ENCODE measurements at regions not wholly inside any gene's neighbourhood (a gene's known extent, or its start where the extent isn't known, plus 50 kb on each side); places are given as distances from the start of the nearest gene placed in this dataset.

DNA sequence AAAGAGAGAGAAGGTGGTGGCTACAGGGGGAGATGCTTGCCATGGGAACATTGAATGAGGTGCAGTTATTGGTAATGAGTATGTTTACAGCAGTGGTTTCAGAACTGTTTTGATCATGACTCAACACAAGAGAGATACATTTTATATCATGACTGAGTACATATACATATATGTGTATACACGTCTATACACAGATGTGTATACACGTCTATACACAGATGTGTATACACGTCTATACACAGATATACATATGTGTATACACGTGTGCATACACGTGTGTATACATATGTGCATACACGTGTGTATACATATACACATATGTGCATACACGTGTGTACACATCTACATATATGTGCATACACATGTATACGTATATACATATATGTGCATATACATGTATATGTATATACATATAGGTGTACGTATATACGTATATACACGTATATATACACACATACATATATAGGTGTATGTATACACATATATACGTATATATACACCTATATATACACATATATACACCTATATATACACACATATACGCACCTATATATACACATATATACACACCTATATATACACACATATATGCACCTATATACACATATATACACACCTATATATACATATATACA lies 518.5 kb downstream of the TSN start (continued):
- TF ChIP-seq, protein P1, sequence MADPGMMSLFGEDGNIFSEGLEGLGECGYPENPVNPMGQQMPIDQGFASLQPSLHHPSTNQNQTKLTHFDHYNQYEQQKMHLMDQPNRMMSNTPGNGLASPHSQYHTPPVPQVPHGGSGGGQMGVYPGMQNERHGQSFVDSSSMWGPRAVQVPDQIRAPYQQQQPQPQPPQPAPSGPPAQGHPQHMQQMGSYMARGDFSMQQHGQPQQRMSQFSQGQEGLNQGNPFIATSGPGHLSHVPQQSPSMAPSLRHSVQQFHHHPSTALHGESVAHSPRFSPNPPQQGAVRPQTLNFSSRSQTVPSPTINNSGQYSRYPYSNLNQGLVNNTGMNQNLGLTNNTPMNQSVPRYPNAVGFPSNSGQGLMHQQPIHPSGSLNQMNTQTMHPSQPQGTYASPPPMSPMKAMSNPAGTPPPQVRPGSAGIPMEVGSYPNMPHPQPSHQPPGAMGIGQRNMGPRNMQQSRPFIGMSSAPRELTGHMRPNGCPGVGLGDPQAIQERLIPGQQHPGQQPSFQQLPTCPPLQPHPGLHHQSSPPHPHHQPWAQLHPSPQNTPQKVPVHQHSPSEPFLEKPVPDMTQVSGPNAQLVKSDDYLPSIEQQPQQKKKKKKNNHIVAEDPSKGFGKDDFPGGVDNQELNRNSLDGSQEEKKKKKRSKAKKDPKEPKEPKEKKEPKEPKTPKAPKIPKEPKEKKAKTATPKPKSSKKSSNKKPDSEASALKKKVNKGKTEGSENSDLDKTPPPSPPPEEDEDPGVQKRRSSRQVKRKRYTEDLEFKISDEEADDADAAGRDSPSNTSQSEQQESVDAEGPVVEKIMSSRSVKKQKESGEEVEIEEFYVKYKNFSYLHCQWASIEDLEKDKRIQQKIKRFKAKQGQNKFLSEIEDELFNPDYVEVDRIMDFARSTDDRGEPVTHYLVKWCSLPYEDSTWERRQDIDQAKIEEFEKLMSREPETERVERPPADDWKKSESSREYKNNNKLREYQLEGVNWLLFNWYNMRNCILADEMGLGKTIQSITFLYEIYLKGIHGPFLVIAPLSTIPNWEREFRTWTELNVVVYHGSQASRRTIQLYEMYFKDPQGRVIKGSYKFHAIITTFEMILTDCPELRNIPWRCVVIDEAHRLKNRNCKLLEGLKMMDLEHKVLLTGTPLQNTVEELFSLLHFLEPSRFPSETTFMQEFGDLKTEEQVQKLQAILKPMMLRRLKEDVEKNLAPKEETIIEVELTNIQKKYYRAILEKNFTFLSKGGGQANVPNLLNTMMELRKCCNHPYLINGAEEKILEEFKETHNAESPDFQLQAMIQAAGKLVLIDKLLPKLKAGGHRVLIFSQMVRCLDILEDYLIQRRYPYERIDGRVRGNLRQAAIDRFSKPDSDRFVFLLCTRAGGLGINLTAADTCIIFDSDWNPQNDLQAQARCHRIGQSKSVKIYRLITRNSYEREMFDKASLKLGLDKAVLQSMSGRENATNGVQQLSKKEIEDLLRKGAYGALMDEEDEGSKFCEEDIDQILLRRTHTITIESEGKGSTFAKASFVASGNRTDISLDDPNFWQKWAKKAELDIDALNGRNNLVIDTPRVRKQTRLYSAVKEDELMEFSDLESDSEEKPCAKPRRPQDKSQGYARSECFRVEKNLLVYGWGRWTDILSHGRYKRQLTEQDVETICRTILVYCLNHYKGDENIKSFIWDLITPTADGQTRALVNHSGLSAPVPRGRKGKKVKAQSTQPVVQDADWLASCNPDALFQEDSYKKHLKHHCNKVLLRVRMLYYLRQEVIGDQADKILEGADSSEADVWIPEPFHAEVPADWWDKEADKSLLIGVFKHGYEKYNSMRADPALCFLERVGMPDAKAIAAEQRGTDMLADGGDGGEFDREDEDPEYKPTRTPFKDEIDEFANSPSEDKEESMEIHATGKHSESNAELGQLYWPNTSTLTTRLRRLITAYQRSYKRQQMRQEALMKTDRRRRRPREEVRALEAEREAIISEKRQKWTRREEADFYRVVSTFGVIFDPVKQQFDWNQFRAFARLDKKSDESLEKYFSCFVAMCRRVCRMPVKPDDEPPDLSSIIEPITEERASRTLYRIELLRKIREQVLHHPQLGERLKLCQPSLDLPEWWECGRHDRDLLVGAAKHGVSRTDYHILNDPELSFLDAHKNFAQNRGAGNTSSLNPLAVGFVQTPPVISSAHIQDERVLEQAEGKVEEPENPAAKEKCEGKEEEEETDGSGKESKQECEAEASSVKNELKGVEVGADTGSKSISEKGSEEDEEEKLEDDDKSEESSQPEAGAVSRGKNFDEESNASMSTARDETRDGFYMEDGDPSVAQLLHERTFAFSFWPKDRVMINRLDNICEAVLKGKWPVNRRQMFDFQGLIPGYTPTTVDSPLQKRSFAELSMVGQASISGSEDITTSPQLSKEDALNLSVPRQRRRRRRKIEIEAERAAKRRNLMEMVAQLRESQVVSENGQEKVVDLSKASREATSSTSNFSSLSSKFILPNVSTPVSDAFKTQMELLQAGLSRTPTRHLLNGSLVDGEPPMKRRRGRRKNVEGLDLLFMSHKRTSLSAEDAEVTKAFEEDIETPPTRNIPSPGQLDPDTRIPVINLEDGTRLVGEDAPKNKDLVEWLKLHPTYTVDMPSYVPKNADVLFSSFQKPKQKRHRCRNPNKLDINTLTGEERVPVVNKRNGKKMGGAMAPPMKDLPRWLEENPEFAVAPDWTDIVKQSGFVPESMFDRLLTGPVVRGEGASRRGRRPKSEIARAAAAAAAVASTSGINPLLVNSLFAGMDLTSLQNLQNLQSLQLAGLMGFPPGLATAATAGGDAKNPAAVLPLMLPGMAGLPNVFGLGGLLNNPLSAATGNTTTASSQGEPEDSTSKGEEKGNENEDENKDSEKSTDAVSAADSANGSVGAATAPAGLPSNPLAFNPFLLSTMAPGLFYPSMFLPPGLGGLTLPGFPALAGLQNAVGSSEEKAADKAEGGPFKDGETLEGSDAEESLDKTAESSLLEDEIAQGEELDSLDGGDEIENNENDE (IDR thresholded peaks at IDR 0.05; ENCODE audit: insufficient replicate concordance, low read length), result no peak
- TF ChIP-seq SUZ12 (IDR thresholded peaks at IDR 0.05; ENCODE audit: low read length) (no peak), ASH2L (IDR thresholded peaks at IDR 0.05; ENCODE audit: low read length) (no peak), MAFK (IDR thresholded peaks at IDR 0.05; ENCODE audit: low read depth, low read length) (no peak), JUN (IDR thresholded peaks at IDR 0.05; ENCODE audit: low read depth, low read length) (no peak), HDAC2 (IDR thresholded peaks at IDR 0.05; ENCODE audit: borderline replicate concordance in 1 of 2, low read depth in 2 of 2, low read length in 2 of 2) (no peak), E2F6 (IDR thresholded peaks at IDR 0.05) (no peak), BCL11A (IDR thresholded peaks at IDR 0.05; ENCODE audit: low read depth in 2 of 2, low read length in 2 of 2) (no peak), RFX5 (IDR thresholded peaks at IDR 0.05; ENCODE audit: borderline replicate concordance, low read depth, low read length) (no peak), TBP (IDR thresholded peaks at IDR 0.05; ENCODE audit: low read depth, low read length) (no peak), SP1 (IDR thresholded peaks at IDR 0.05; ENCODE audit: low read depth, low read length) (no peak)
